Ishikawa (cell line): ENCODE measurements at regions not wholly inside any gene's neighbourhood (a gene's known extent, or its start where the extent isn't known, plus 50 kb on each side); places are given as distances from the start of the nearest gene placed in this dataset.

ENCODE experiments used
- CEBPB ChIP-seq: IDR thresholded peaks from 2 replicates; pipeline ENCODE4 v1.6.1; 2012
- CREB1 ChIP-seq: IDR thresholded peaks from 2 replicates; pipeline ENCODE4 v1.6.1; 2012; ENCODE audit warnings: low read depth
- EGR1 ChIP-seq: IDR thresholded peaks from 2 replicates; pipeline ENCODE4 v1.6.1; 2012
- EP300 ChIP-seq: IDR thresholded peaks from 2 replicates; pipeline ENCODE4 v1.6.1; 2012; ENCODE audit warnings: borderline replicate concordance
- MAX ChIP-seq: IDR thresholded peaks from 2 replicates; pipeline ENCODE4 v1.6.1; 2012
- NFIC ChIP-seq: IDR thresholded peaks from 2 replicates; pipeline ENCODE4 v1.6.1; 2012
- RAD21 ChIP-seq: IDR thresholded peaks from 2 replicates; pipeline ENCODE4 v1.6.1; 2012; ENCODE audit warnings: low read depth
- REST ChIP-seq: IDR thresholded peaks from 2 replicates; pipeline ENCODE4 v1.6.1; 2012; ENCODE audit warnings: low read depth, mild to moderate bottlenecking
- TAF1 ChIP-seq: IDR thresholded peaks from 2 replicates; pipeline ENCODE4 v1.6.1; 2012; ENCODE audit warnings: low read depth, mild to moderate bottlenecking
- TCF12 ChIP-seq: IDR thresholded peaks from 2 replicates; pipeline ENCODE4 v1.6.1; 2012; ENCODE audit warnings: low read depth
- TEAD4 ChIP-seq: IDR thresholded peaks from 2 replicates; pipeline ENCODE4 v1.6.1; 2012
- USF1 ChIP-seq: IDR thresholded peaks from 2 replicates; pipeline ENCODE4 v1.6.1; 2012
- YY1 ChIP-seq: IDR thresholded peaks from 2 replicates; pipeline ENCODE4 v1.6.1; 2012; ENCODE audit warnings: low read depth

GRCh38 chrX:125826774-125827451 lies 339.2 kb downstream of the DCAF12L2 start:
- no peak for TF ChIP-seq REST
- no peak for TF ChIP-seq MAX
- no peak for TF ChIP-seq YY1

GRCh38 chrX:125846271-125846670 lies 319.8 kb downstream of the DCAF12L2 start:
- TF ChIP-seq EP300 (no peak), CEBPB (no peak), TCF12 (no peak), TEAD4 (no peak), USF1 (no peak), CREB1 (no peak), NFIC (no peak), YY1 (no peak), EGR1 (no peak), TAF1 (no peak), MAX (no peak), RAD21 (no peak), REST (no peak)

- TF ChIP-seq TEAD4 = no peak
- TF ChIP-seq TAF1 = no peak
- no peak for TF ChIP-seq EP300
- TF ChIP-seq RAD21 = no peak
- no peak for TF ChIP-seq REST
These were observed 315.4 kb downstream of the DCAF12L2 start for GRCh38 chrX:125850693-125851092.

GRCh38 chrX:125883169-125883568 lies 282.9 kb downstream of the DCAF12L2 start:
- no peak for TF ChIP-seq CREB1
- no peak for TF ChIP-seq REST
- no peak for TF ChIP-seq EGR1
- TF ChIP-seq YY1 = no peak

- no peak for TF ChIP-seq TAF1
- no peak for TF ChIP-seq YY1
- no peak for TF ChIP-seq REST
These were observed 271.1 kb downstream of the DCAF12L2 start for GRCh38 chrX:125894947-125895346.
